H54 (cell line): ENCODE measurements at regions not wholly inside any gene's neighbourhood (a gene's known extent, or its start where the extent isn't known, plus 50 kb on each side); places are given as distances from the start of the nearest gene placed in this dataset.
A peak's percentile ranks its signal among the peaks of the same experiment; 100 is the strongest.
"Not testable (repeated sequence)": the region's sequence is repeated elsewhere in the genome, so short reads cannot be mapped to it uniquely, and the experiment has no call there.

Experiments used
- DNase-seq: peaks from one replicate; pipeline ENCODE4 v3.0.0; 2011; ENCODE audit warnings: low spot score, mixed read lengths; ENCODE audit not compliant: insufficient read length
- FAIRE-seq: peaks from 3 replicates; lab custom pipeline; 2011; peaks lifted over from hg19 to GRCh38; lab: Jason Lieb, UNC
- POLR2A ChIP-seq: IDR thresholded peaks from 2 replicates; pipeline ENCODE4 v1.6.1; 2011; ENCODE audit warnings: low read depth, mild to moderate bottlenecking, low read length

DNA sequence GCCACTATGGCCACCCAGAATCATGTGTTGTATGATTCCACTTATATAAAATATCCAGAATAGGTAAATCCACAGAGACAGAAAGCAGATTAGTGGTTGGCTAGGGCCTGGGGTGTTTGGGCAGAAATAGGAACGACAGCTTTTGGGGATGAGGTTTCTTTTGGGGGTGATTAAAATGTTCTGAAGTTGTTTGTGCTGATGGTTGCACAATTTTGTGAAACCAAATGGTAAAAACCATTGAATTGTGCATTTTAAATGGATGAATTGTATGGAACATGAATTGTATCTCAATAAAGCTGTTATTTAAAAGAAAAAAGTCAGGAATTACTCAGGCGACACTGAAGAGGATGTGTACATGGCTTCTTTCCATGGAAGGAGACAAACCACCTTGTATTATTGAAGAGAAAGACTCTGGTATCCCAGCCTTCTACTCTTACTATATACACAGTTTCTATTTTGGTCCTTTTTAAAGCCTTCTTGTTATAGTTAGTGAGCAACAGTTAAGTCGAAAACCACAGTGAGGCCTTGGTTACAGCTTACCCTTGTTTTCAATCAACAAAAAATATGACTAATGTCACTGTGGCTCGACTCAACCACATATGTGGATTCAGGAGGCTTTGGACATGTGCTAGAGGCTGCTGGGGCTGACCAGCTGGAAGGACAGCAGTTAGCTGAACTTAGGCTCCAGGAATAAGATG, 57.1 kb upstream of the KMT2E start:
- no peak for TF ChIP-seq POLR2A
- FAIRE-seq, result no peak
- DNase-seq, result peak; percentile 29

DNA sequence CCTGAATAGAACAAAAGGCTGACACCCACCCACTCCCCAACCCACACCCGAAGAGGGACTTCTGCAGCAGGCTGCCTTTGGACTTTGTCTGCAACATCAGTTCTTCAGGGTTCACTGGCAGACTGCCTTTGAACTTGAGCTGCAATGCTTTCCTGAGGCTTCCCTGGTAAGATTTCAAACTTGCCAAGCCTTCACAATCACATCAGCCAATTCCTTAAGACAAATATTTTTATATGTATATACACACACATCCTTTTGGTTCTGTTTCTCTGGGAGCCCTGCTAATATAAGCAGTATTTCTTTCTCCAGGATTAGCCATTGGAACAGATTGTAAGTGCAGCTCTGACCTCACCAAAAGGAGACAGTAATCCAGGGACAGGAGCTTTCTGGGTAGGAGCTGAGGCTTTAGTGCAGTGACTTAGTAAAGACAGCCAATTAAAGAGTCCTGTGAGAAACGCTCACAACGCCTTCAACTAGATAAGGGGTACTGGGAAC, 55.6 kb upstream of the KMT2E start:
- no peak for TF ChIP-seq POLR2A
- DNase-seq, result no peak
- no peak for FAIRE-seq

DNA sequence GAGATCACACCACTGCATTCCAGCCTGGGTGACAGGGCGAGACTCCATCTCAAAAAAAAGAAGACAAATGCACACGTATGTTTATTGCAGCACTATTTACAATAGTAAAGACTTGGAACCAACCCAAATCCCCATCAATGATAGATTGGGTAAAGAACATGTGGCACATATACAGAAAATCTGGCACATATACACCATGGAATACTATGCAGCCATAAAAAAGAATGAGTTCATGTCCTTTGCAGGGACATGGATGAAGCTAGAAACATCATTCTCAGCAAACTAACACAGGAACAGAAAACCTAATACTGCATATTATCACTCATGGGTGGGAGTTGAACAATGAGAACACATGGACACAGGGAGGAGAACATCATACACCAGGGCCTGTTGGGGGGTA, 54.5 kb upstream of the KMT2E start:
- not testable (repeated sequence) for FAIRE-seq, DNase-seq

DNA sequence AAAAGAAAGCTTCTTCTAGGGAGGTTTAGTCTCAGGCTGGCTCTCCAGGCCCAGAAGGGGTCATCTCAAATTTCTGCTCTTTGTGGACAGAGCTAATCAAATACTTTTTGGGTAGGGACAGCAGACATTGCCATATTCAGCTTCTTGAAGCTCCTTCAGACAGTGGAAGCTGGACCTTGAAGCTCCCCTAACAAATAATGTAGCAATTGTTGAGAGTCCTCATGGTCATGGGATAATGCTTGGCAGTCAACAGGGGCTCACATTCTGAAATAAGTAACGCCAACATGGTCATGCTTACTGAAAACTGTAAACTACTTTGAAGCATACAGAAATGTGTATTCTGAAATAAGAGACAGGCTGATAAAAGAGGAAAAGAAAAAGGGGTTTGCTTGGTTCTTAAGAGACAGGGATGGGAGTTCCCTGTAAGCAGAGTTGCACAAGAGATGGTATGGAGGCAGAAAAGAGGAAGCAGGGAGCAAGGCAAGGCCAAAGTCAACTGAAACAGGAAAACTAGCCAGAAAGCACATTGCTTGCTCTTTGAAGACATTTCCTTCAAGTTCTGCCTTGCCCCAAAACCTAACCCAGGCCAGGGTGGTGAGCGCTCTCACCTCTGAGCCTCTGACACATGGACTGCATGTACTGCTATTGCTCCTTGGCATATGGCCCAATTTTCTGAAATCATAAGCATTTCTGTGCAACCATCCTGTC, 53.1 kb upstream of the KMT2E start:
- TF ChIP-seq POLR2A, result no peak
- FAIRE-seq, result no peak
- no peak for DNase-seq

DNA sequence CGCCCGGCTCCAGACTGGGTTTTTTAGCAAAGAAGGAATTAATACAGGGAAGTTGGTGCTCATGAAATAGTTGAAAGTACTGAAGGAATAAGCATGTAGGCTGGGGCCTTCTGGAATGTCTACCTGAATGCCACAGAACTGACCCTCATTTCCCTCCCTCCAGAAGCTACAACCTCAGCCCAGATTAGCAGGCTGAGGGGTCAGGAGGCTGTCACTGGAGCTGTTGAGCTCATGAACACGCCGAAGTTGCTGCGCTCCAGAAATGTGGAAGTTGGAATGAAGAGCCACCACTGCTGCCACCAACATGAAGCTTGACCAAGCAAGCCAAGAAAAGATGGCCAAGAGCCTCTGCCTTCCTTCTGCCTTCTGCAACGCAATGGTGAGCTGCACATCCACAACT, 52.2 kb upstream of the KMT2E start:
- TF ChIP-seq POLR2A, result no peak
- no peak for FAIRE-seq

DNA sequence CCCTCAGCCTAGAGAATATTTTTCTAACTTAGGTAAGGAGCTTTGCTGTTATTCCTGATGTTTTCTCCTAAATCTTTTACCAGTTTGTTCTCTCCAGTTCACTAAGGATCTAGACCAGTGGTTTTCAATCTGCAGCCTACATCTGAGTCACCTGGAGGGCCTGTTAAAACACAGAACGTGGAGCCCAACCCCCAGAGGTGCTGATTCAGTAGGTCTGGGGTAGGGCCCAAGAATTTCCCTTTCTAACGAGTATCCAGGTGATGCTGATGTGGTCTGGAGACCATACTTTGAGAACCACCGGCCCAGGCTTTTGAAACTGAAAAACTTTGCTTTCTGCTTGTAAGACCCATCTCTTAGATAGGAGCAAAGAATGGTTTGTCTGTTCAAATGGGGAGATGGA, 51.2 kb upstream of the KMT2E start:
- no peak for FAIRE-seq
- no peak for TF ChIP-seq POLR2A
- no peak for DNase-seq

More for the DNA sequence above, 52.2 kb upstream of the KMT2E start:
- DNase-seq, result no peak

DNA sequence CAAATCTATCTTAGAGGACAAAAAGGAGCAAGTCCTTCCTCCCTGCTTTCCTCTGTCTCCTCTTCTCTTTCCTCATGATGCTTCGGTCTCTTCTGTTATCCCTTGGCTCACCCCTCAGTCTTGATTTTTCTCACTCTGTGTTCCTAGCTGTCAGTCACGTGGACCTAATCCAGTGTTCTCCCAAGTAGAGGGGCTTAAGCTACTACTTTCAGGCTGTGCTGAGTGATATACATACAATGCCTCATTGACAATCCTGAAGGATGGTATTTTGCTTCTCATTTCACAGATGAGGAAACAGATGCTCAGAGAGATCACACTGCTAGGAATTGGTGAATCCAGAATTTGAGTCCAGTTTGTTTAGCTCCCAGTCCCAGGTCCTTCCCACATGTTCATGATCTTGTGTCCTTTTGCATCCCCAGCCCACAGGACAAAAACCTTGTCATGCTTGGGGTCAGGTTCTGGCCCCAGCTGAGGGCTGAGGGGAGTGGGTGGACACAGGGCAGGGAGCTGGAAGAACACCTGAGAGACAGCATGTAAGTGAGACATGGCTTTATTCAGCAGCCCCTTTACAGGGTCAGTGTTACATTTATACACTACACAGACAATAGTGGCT, 50.5 kb upstream of the KMT2E start:
- FAIRE-seq (no peak), DNase-seq (no peak)
- TF ChIP-seq POLR2A, result no peak

DNA sequence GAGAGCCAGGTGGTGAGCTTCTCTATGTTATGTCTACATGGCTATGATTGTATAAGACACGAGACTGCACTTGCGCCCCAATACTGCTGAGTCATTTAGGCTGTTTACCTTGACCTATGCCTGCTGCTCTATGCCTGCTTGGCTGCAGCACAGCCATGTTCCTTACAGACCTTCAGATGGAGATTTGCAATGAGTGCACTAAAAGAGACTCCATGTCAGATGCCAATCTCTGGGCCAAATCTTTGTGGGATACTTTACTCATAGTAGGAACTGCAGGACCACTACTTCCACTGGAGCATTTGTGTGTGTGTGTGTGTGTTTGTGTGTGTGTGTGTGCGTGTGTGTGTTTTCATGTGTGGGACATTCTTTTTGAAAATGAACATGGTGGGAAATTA, 50.0 kb upstream of the KMT2E start:
- FAIRE-seq, result no peak
- no peak for TF ChIP-seq POLR2A
- DNase-seq, result no peak
